ENCODE measurements at regions not wholly inside any gene's neighbourhood (a gene's known extent, or its start where the extent isn't known, plus 50 kb on each side); places are given as distances from the start of the nearest gene placed in this dataset.

DNA sequence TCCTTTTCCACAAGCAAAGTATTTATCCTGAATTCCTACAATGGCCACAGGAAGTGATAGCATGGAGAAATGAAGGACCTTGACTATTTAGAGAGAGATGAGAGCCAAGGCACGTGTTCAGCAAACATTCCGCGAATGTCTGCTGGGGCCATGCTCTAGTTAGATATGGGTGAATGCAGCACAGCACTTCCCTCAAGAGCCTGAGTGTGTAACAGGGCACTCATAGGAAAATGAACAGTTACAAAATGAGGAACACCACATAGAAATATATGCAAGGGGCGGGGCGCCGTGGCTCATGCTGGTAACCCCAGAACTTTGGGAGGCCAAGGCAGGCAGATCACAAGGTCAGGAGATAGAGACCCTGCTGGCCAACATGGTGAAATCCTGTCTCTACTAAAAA lies 406.9 kb downstream of the NR2F2 start:
- H3K27ac Mint-ChIP-seq = no peak overlapping the region
- H3K4me3 Mint-ChIP-seq = no peak overlapping the region
- no peak for ATAC-seq (ENCODE audit: low read depth in 2 of 2)
- peaks cover 0 to 13% (median 4%) of the 10 kb centered on the region in 7 donors for H3K9me3 Mint-ChIP-seq
- no peaks in the 10 kb centered on the region for H3K36me3 Mint-ChIP-seq
- H3K27me3 Mint-ChIP-seq = no peaks in the 10 kb centered on the region
- no peaks in the 10 kb centered on the region for H3K4me1 Mint-ChIP-seq
- DNase-seq = no peak

DNA sequence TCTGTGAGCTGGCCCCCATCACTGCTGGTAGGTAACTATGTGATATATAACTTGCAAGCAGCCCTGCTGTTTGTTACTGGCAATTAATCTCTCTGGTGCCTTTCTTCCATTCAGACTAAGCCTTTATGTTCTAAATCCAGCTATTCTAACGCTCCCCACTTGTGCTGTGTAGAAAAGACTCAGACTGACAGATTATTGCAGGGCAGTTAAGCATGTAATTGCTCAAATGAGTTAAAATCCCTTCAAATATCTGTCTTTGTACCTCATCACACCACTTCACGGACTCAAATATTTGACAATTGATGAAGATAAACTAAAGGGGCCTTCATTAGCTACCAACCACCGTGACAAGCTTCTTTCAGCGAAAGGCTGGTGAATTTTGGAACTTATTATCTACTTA lies 416.2 kb downstream of the NR2F2 start:
- DNase-seq = no peak
- H3K27me3 Mint-ChIP-seq = no peaks in the 10 kb centered on the region
- H3K36me3 Mint-ChIP-seq = no peaks in the 10 kb centered on the region
- no peak overlapping the region for H3K27ac Mint-ChIP-seq
- no peaks in the 10 kb centered on the region for H3K4me1 Mint-ChIP-seq
- H3K9me3 Mint-ChIP-seq = peaks cover 0 to 17% (median 3%) of the 10 kb centered on the region in 7 donors
- no peak for ATAC-seq (ENCODE audit: low read depth in 2 of 2)
- no peak overlapping the region for H3K4me3 Mint-ChIP-seq

DNA sequence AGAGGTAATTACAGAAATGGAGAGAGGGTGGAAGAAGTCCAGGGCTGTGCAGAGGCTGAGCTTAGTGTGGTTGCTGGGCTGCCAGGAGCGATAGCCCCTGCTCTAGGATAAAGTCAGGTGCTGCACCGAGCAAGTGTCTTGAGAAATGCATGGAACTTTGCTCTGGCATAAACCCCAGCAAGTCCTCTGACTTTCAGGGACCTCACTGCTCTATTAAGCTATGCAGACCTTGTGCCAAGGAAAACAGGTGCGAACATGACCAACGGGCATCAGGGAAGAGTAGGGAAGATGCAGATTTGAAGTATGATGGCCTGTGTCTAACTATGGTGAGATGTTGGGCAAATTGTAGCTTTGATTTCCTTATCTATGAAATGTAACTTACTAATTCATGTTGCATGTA lies 416.8 kb downstream of the NR2F2 start:
- Mint-ChIP-seq H3K4me1 (no peaks in the 10 kb centered on the region), H3K27me3 (no peaks in the 10 kb centered on the region), H3K27ac (no peak overlapping the region), H3K4me3 (no peak overlapping the region), H3K9me3 (peaks cover 0 to 13% (median 3%) of the 10 kb centered on the region in 7 donors), H3K36me3 (no peaks in the 10 kb centered on the region)
- DNase-seq (no peak), ATAC-seq (ENCODE audit: low read depth in 2 of 2) (no peak)

DNA sequence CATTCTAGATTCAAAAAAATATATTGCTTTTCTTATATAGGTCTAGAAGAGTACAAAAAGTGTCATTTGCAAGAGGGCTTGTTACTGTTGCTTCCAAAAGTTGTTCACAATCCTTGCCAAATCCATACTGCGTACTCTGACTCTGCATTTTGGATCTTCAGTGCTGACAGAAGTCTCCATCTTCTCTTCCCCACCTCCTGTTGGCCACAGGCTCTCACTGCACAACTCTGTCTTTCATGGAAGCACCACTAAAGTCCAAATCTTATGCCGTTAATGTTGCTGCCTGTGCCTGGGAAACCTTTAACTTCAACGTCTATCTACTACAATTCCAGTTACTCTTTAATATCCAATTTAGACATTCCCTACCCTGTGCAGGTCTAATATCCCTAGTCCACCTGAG lies 419.9 kb downstream of the NR2F2 start:
- no peak for ATAC-seq (ENCODE audit: low read depth in 2 of 2)
- H3K36me3 Mint-ChIP-seq = no peaks in the 10 kb centered on the region
- no peaks in the 10 kb centered on the region for H3K27me3 Mint-ChIP-seq

DNA sequence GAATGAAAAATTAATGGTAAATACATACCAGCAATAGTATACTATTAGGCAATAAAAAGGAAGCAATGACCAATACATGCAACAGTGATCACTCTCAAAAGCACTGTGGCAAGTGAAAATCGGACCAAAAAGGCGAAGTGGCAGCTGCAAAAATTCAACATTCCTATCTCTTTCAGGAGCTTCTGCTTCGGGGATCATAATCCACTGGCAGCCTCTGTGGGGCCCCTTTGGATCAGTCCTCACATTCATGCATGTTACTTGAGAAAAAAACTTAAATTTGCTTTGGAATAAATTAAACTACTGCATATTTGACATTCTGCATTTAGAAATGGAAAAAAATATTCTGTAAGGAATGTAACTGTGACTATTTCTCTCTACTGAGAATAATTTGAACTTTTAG lies 425.6 kb downstream of the NR2F2 start:
- Mint-ChIP-seq H3K36me3 (no peaks in the 10 kb centered on the region), H3K4me3 (no peak overlapping the region), H3K27me3 (no peaks in the 10 kb centered on the region), H3K4me1 (no peaks in the 10 kb centered on the region), H3K9me3 (peaks cover 2 to 16% (median 4%) of the 10 kb centered on the region in 7 donors), H3K27ac (no peak overlapping the region)
- ATAC-seq (ENCODE audit: low read depth in 2 of 2) (no peak), DNase-seq (no peak)

More for the DNA sequence above, 419.9 kb downstream of the NR2F2 start:
- Mint-ChIP-seq H3K27ac (no peak overlapping the region), H3K4me3 (no peak overlapping the region), H3K9me3 (peaks cover 2 to 14% (median 5%) of the 10 kb centered on the region in 7 donors), H3K4me1 (no peaks in the 10 kb centered on the region)
- DNase-seq = no peak

DNA sequence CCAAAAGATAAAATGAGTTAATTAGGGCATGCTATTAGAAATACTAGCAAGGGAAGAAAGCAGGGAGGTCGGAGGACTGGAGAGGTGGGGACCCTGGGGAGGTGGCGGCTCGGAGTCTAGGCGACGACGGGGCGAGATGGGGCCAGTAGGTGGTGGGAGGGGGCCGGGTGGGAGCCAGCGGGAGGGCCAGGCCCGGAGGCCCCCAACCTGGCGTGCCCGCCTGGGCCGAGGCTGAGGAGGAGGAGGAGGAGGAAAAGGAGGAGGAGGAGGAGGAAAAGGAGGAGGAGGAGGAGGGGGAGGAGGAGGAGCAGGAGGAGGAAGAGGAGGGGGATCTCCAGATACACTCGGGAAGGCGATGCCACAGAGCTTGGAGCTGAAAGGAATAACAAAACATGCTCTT lies 426.2 kb downstream of the NR2F2 start:
- no peaks in the 10 kb centered on the region for H3K36me3 Mint-ChIP-seq
- DNase-seq = no peak
- peak in 1 of 2 donors; percentile 46 for ATAC-seq (ENCODE audit: low read depth in 2 of 2)
- peaks cover 2 to 16% (median 4%) of the 10 kb centered on the region in 7 donors for H3K9me3 Mint-ChIP-seq
- no peak overlapping the region for H3K27ac Mint-ChIP-seq
- H3K4me1 Mint-ChIP-seq = no peaks in the 10 kb centered on the region
- H3K27me3 Mint-ChIP-seq = no peaks in the 10 kb centered on the region
- H3K4me3 Mint-ChIP-seq = no peak overlapping the region

DNA sequence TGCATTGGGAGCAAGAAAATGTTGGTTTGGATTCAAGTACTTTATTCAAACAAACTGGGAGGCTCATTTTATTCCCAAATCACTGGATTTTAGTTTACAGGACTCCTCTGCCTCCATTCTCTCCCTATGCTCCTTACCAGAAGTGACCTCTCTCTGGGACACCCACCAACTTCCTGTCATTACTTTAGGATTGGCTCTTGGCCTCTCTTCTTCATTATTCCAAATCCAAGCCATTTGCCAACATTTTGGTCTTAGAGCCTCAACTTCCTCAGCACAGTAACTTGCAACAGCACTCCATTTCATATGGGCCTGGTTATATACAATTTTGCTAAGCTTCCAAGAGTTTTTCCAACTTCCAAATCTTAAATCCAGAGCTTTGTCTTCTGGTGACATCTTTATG lies 432.1 kb downstream of the NR2F2 start:
- ATAC-seq (ENCODE audit: low read depth in 2 of 2) (no peak), DNase-seq (no peak)
- no peaks in the 10 kb centered on the region for H3K27me3 Mint-ChIP-seq
- H3K4me1 Mint-ChIP-seq = no peaks in the 10 kb centered on the region
- H3K27ac Mint-ChIP-seq = no peak overlapping the region
- H3K36me3 Mint-ChIP-seq = no peaks in the 10 kb centered on the region
- H3K4me3 Mint-ChIP-seq = no peak overlapping the region
- H3K9me3 Mint-ChIP-seq = peaks cover 0 to 5% (median 2%) of the 10 kb centered on the region in 7 donors

DNA sequence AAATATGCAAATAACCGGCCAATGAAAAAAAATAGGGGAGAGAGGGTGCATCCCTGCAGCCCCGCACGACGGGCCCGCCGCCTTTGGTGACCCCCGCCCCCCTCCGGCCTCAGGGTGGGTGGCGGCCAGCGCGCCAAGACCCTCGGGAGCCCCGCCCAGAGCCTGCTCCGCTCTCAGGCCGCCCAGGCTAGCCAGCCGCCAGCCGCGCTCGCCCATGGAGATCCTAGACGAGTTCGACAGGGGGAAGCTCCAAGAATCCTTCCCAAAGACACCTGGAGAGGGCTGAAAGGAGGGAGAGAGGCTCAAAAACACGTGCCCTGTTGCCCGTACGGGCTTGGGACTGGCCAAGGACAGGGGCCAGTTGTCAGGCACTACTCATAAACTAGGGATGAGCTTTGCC lies 434.0 kb downstream of the NR2F2 start:
- H3K4me1 Mint-ChIP-seq = no peaks in the 10 kb centered on the region
- ATAC-seq (ENCODE audit: low read depth in 2 of 2) = no peak

DNA sequence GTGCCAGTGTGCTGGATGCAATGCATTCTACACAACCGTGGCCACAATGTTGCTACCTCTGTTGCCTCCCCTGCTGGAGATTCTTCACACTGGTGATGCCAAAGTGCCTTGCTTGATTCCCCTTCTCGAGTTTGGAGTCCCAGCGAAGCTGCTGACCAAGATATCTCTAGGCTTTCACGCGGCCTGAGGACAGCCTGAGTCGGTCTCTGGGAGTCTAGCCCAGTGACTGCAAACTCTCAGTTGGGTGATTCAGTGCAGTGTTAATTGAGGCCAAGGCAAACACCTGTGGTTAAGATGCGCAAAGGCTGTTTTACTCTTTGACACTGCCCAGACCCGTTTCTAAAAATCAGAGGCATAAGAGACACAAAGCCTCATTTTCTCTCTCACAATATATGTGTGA lies 434.4 kb downstream of the NR2F2 start:
- DNase-seq = no peak
- Mint-ChIP-seq H3K4me3 (no peak overlapping the region), H3K27ac (no peak overlapping the region), H3K27me3 (no peaks in the 10 kb centered on the region), H3K9me3 (peaks cover 0 to 5% (median 1%) of the 10 kb centered on the region in 7 donors), H3K36me3 (no peaks in the 10 kb centered on the region), H3K4me1 (no peaks in the 10 kb centered on the region)
- no peak for ATAC-seq (ENCODE audit: low read depth in 2 of 2)

More for the DNA sequence above, 434.0 kb downstream of the NR2F2 start:
- no peak for DNase-seq
- H3K27me3 Mint-ChIP-seq = no peaks in the 10 kb centered on the region
- H3K4me3 Mint-ChIP-seq = no peak overlapping the region
- no peak overlapping the region for H3K27ac Mint-ChIP-seq
- peaks cover 0 to 5% (median 0%) of the 10 kb centered on the region in 7 donors for H3K9me3 Mint-ChIP-seq
- no peaks in the 10 kb centered on the region for H3K36me3 Mint-ChIP-seq

DNA sequence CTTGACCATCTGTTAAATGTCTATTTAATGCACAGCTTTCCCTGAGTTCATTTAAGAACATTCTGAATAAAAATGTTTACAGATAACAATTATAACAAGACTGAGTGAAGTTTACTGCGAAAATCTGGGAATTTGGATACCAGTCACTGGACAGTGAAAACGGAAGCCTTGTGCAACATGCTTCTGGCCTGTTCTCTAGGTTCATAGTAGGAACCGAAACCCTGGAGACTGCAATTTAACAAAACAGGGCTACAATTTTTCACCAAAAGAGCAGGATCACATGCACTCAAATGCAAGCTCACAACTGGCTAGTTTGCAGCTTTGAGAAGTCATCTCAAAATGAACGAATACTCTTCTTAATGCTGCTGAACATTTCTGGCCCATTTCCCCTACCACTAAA lies 435.9 kb downstream of the NR2F2 start:
- H3K36me3 Mint-ChIP-seq = no peaks in the 10 kb centered on the region

DNA sequence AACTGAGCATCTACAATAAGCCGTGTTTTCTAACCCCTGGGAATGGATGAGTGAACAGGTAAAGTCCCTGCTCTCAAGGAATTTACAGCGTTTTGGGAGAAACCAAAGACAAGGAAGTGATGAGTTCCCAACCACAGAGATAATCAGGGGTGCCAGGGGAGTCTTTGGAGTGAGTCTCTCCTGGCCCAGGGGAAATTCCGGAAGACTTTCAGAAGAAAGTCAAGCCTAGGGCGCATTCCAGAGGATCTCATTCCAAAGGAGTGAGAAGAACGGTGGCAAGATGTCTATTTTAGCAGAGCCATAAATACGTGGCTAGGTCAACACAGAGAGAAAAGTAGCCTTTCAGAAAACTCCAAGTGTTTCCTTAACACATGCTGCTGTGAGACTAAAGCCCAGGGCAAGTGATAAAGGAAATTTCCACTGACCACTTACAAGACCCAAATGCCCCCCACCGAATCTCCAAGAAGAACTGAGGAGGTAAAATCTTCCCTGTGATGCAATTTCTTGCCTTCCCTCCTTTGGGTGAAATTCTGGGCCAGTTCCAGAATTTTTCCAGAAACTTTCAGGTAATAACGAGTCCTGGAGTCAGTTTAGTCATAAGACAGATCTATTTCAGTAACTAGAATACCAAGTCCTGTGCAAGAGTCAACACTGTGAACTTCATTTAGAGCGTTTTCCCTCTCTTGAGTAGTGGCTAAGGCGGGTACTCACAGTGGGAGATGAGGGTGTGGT lies 437.4 kb downstream of the NR2F2 start:
- peaks cover 0 to 19% (median 4%) of the 10 kb centered on the region in 7 donors for H3K9me3 Mint-ChIP-seq
- H3K27me3 Mint-ChIP-seq = no peaks in the 10 kb centered on the region
- no peak overlapping the region for H3K4me3 Mint-ChIP-seq
- H3K4me1 Mint-ChIP-seq = no peaks in the 10 kb centered on the region
- H3K27ac Mint-ChIP-seq = no peak overlapping the region
- no peaks in the 10 kb centered on the region for H3K36me3 Mint-ChIP-seq
- ATAC-seq (ENCODE audit: low read depth in 2 of 2) (no peak), DNase-seq (no peak)

More for the DNA sequence above, 435.9 kb downstream of the NR2F2 start:
- DNase-seq (no peak), ATAC-seq (ENCODE audit: low read depth in 2 of 2) (no peak)
- Mint-ChIP-seq H3K9me3 (peaks cover 0 to 13% (median 4%) of the 10 kb centered on the region in 7 donors), H3K27me3 (no peaks in the 10 kb centered on the region), H3K4me1 (no peaks in the 10 kb centered on the region), H3K4me3 (no peak overlapping the region), H3K27ac (no peak overlapping the region)

DNA sequence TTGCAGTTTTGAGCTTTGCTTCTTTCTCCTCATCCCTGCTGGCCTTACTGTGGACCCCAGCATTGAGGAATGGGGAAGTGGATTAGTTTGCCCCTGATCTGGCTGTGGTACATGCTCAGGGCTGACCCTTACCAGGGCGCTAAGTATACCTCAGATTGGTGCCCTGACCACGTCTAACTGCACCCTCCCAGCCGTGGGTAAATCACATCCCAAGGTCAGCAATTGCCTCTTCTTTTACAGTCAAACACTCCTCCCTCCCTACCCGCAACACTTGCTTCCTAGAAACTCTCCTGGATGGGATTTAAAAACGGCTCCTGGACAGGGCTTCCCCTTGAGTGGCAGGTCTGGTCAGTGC lies 437.9 kb downstream of the NR2F2 start:
- no peaks in the 10 kb centered on the region for H3K4me1 Mint-ChIP-seq
- H3K27ac Mint-ChIP-seq = no peak overlapping the region
- H3K9me3 Mint-ChIP-seq = peaks cover 0 to 22% (median 4%) of the 10 kb centered on the region in 7 donors
- DNase-seq (no peak), ATAC-seq (ENCODE audit: low read depth in 2 of 2) (no peak)
- H3K36me3 Mint-ChIP-seq = no peaks in the 10 kb centered on the region
- no peak overlapping the region for H3K4me3 Mint-ChIP-seq
- no peaks in the 10 kb centered on the region for H3K27me3 Mint-ChIP-seq

DNA sequence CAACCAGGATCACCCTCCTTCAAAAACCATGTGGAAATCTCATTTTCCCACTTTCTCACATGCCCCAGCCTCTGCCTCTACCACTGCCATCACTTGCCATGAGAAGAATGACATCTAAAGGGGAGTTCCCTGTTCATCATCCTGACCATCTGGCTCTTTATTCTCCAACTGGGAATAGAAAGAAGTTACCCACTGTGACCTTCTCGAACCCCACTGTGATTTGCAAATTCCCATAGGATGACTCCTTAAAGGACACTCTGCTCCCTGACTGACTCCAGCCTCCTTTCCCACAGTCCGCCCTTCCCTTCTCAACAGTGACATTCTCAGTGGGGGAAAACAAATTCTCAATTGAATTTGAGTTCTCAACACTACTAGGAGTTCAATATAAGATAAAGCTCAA lies 440.5 kb downstream of the NR2F2 start:
- no peak for DNase-seq
- Mint-ChIP-seq H3K9me3 (peaks cover 0 to 30% (median 4%) of the 10 kb centered on the region in 7 donors), H3K27ac (peak overlapping the region in 1 of 6 donors; percentile 6), H3K27me3 (no peaks in the 10 kb centered on the region), H3K36me3 (no peaks in the 10 kb centered on the region), H3K4me1 (no peaks in the 10 kb centered on the region), H3K4me3 (no peak overlapping the region)
- ATAC-seq (ENCODE audit: low read depth in 2 of 2) = no peak

DNA sequence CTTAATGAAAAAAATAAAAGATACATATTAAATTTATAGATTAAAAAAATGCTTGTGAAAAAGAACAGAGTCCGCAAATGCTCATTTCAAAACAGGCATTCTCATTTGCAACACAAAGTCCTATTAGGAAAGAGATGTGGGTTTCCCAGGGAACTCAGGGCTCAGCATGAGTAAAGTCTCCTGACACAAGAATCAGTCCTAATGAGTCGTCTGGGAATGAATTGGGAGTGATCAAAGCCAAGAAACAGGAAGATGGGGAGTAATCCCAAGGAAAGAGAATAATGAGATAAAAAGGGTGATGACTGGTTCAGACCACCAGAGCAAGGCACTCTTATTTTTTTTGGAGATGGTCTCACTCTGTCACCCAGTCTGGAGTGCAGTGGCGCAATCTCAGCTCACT lies 443.7 kb downstream of the NR2F2 start:
- no peak overlapping the region for H3K4me3 Mint-ChIP-seq
- H3K4me1 Mint-ChIP-seq = no peaks in the 10 kb centered on the region
- no peak overlapping the region for H3K27ac Mint-ChIP-seq
- H3K9me3 Mint-ChIP-seq = peaks cover 0 to 35% (median 6%) of the 10 kb centered on the region in 7 donors
- DNase-seq (no peak), ATAC-seq (ENCODE audit: low read depth in 2 of 2) (no peak)
- H3K27me3 Mint-ChIP-seq = no peaks in the 10 kb centered on the region
- H3K36me3 Mint-ChIP-seq = no peaks in the 10 kb centered on the region

DNA sequence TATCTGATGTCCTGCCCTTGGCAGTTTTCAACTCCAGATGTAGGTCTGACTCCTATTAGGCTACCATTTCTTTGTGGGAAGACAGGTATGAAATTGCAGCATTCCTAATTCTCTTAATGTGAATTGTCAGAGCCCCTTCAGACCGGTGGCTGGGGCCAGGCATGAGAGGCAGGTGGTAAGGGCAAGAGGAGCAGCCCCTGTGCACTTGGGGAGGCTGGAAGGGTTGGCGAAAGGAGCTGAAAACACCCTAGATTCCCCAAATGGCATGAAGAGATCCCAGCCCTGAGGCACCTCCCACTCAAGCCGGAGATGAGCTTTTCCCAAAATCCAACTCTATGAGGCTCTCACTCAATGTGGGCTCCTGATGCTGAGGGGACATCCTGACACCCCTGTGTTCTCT lies 453.2 kb downstream of the NR2F2 start:
- DNase-seq (no peak), ATAC-seq (ENCODE audit: low read depth in 2 of 2) (no peak)
- Mint-ChIP-seq H3K9me3 (peaks cover 0 to 25% (median 6%) of the 10 kb centered on the region in 7 donors), H3K36me3 (no peaks in the 10 kb centered on the region), H3K27ac (no peak overlapping the region), H3K4me3 (no peak overlapping the region), H3K27me3 (no peaks in the 10 kb centered on the region), H3K4me1 (no peaks in the 10 kb centered on the region)

Measured in naive B cell (primary cell).